Osteocyte (in vitro differentiated cells): ENCODE measurements at regions not wholly inside any gene's neighbourhood (a gene's known extent, or its start where the extent isn't known, plus 50 kb on each side); places are given as distances from the start of the nearest gene placed in this dataset.

Experiments
- DNase-seq: peaks from one replicate; pipeline ENCODE4 v3.0.0; 2021; ENCODE audit warnings: mixed read lengths; ENCODE audit not compliant: unreplicated experiment; ENCODE audit errors: extremely low spot score
- H3K27ac Mint-ChIP-seq: one replicate; pipeline ENCODE4 v1.8.0; 2021; ENCODE audit warnings: mild to moderate bottlenecking, mixed read lengths; ENCODE audit not compliant: unreplicated experiment
- H3K27me3 Mint-ChIP-seq: one replicate; pipeline ENCODE4 v1.8.0; 2021; ENCODE audit warnings: mixed read lengths; ENCODE audit not compliant: unreplicated experiment
- H3K36me3 Mint-ChIP-seq: one replicate; pipeline ENCODE4 v1.8.0; 2021; ENCODE audit warnings: mixed read lengths; ENCODE audit not compliant: unreplicated experiment
- H3K4me1 Mint-ChIP-seq: one replicate; pipeline ENCODE4 v1.8.0; 2021; ENCODE audit warnings: mixed read lengths; ENCODE audit not compliant: unreplicated experiment
- H3K4me3 Mint-ChIP-seq: one replicate; pipeline ENCODE4 v1.8.0; 2021; ENCODE audit warnings: mild to moderate bottlenecking, moderate library complexity, mixed read lengths; ENCODE audit not compliant: unreplicated experiment
- H3K9me3 Mint-ChIP-seq: one replicate; pipeline ENCODE4 v1.8.0; 2021; ENCODE audit warnings: mixed read lengths; ENCODE audit not compliant: unreplicated experiment
- CTCF ChIP-seq: fragments of 200-600 bp; sonication (generic); IDR thresholded peaks from 2 replicates; pipeline ENCODE4 v1.5.0; 2021; ENCODE audit warnings: antibody characterized with exemption, mild to moderate bottlenecking, moderate library complexity

- no peak for DNase-seq
- Mint-ChIP-seq H3K27me3 (no peaks in the 10 kb centered on the region), H3K36me3 (no peaks in the 10 kb centered on the region), H3K9me3 (peaks cover 6% of the 10 kb centered on the region), H3K27ac (no peak overlapping the region), H3K4me1 (peaks cover 29% of the 10 kb centered on the region), H3K4me3 (no peak overlapping the region)
- no peak for TF ChIP-seq CTCF
Measured at GRCh38 chr2:207235621-207236020, 69.9 kb upstream of the KLF7 start.

- Mint-ChIP-seq H3K27ac (no peak overlapping the region), H3K27me3 (no peaks in the 10 kb centered on the region), H3K4me3 (no peak overlapping the region), H3K4me1 (peaks cover 22% of the 10 kb centered on the region), H3K36me3 (no peaks in the 10 kb centered on the region), H3K9me3 (peaks cover 6% of the 10 kb centered on the region)
- TF ChIP-seq CTCF, result no peak
- DNase-seq, result no peak
Measured at GRCh38 chr2:207236156-207236935, 70.6 kb upstream of the KLF7 start.

GRCh38 chr2:207238831-207239701 is 73.3 kb upstream of the KLF7 start:
- peaks cover 10% of the 10 kb centered on the region for H3K4me1 Mint-ChIP-seq
- peak overlapping the region; percentile 14 for H3K4me3 Mint-ChIP-seq
- TF ChIP-seq CTCF, result no peak
- no peaks in the 10 kb centered on the region for H3K27me3 Mint-ChIP-seq
- H3K36me3 Mint-ChIP-seq, result no peaks in the 10 kb centered on the region
- peak; percentile 86 for DNase-seq
- no peak overlapping the region for H3K27ac Mint-ChIP-seq
- H3K9me3 Mint-ChIP-seq, result peaks cover 6% of the 10 kb centered on the region

GRCh38 chr2:207239754-207240494 is 74.2 kb upstream of the KLF7 start:
- Mint-ChIP-seq H3K36me3 (no peaks in the 10 kb centered on the region), H3K27ac (no peak overlapping the region), H3K4me1 (peaks cover 10% of the 10 kb centered on the region), H3K9me3 (peaks cover 6% of the 10 kb centered on the region), H3K27me3 (no peaks in the 10 kb centered on the region), H3K4me3 (peak overlapping the region; percentile 14)
- TF ChIP-seq CTCF, result no peak
- no peak for DNase-seq
